ENCODE measurements at regions not wholly inside any gene's neighbourhood (a gene's known extent, or its start where the extent isn't known, plus 50 kb on each side); places are given as distances from the start of the nearest gene placed in this dataset.

GRCh38 chr3:11906407-11906806 is 59.7 kb upstream of the TAMM41 start:
- peaks cover 0 to 5% (median 0%) of the 10 kb centered on the region in 3 donors for H3K9me3 ChIP-seq (ENCODE audit: control extremely low read depth in 1 of 3, control insufficient read depth in 2 of 3, insufficient read depth in 1 of 3, low read length in 2 of 3)
- TF ChIP-seq EZH2 (IDR thresholded peaks at IDR 0.05; ENCODE audit: borderline replicate concordance, insufficient read depth, low read depth, low read length, poor library complexity, severe bottlenecking) (no peak), CTCF (IDR thresholded peaks at IDR 0.05) (no peak)
- Mint-ChIP-seq H3K27me3 (peaks cover 10% of the 10 kb centered on the region), H3K4me3 (no peak overlapping the region), H3K4me1 (peaks cover 3% of the 10 kb centered on the region), H3K9me3 (ENCODE audit: insufficient read depth) (no peaks in the 10 kb centered on the region), H3K27ac (no peak overlapping the region)
- intact Hi-C loops (cut with micrococcal nuclease): no loop called here
- ChIA-PET CTCF (no interaction called here), POLR2A (no interaction called here)
- no peaks in the 10 kb centered on the region for H4K20me1 ChIP-seq (ENCODE audit: control insufficient read depth, insufficient read depth, low read length, poor library complexity, severe bottlenecking)
- no peak overlapping the region for H2AFZ ChIP-seq (ENCODE audit: insufficient read depth, low read depth, low read length, poor library complexity, severe bottlenecking)
- H3K79me2 ChIP-seq (ENCODE audit: control insufficient read depth, insufficient read depth, low read length): no peaks in the 10 kb centered on the region
- ATAC-seq (ENCODE audit: low read depth): no peak
- H3K4me2 ChIP-seq (replicated peaks; ENCODE audit: low read depth, low read length, poor library complexity, severe bottlenecking): no peak overlapping the region
- DNase-seq: no peak
- no peak overlapping the region for H3K27ac ChIP-seq (ENCODE audit: low read length in 2 of 2)
- no peak overlapping the region for H3K9ac ChIP-seq (ENCODE audit: low read length)
- no peak overlapping the region for H3K4me3 ChIP-seq (ENCODE audit: control extremely low read depth in 1 of 5, extremely low read depth in 1 of 5, insufficient read depth in 1 of 5, low read depth in 2 of 5, low read length in 4 of 5)
- 91% methylated on average over 6 of the region's 8 CpGs for WGBS (ENCODE audit: insufficient coverage)
- no peaks in the 10 kb centered on the region for H3K27me3 ChIP-seq (replicated peaks in 1 of 4; ENCODE audit: control extremely low read depth in 1 of 4, control insufficient read depth in 3 of 4, insufficient read depth in 4 of 4, low read length in 3 of 4)
- no peaks in the 10 kb centered on the region for H3K36me3 ChIP-seq (replicated peaks in 1 of 2; ENCODE audit: control extremely low read depth in 1 of 2, control insufficient read depth in 1 of 2, extremely low read depth in 1 of 2, insufficient read depth in 2 of 2, low read length in 1 of 2)
- no peaks in the 10 kb centered on the region for H3K4me1 ChIP-seq (ENCODE audit: control insufficient read depth in 2 of 2, insufficient read depth in 2 of 2, low read length in 2 of 2)

DNA sequence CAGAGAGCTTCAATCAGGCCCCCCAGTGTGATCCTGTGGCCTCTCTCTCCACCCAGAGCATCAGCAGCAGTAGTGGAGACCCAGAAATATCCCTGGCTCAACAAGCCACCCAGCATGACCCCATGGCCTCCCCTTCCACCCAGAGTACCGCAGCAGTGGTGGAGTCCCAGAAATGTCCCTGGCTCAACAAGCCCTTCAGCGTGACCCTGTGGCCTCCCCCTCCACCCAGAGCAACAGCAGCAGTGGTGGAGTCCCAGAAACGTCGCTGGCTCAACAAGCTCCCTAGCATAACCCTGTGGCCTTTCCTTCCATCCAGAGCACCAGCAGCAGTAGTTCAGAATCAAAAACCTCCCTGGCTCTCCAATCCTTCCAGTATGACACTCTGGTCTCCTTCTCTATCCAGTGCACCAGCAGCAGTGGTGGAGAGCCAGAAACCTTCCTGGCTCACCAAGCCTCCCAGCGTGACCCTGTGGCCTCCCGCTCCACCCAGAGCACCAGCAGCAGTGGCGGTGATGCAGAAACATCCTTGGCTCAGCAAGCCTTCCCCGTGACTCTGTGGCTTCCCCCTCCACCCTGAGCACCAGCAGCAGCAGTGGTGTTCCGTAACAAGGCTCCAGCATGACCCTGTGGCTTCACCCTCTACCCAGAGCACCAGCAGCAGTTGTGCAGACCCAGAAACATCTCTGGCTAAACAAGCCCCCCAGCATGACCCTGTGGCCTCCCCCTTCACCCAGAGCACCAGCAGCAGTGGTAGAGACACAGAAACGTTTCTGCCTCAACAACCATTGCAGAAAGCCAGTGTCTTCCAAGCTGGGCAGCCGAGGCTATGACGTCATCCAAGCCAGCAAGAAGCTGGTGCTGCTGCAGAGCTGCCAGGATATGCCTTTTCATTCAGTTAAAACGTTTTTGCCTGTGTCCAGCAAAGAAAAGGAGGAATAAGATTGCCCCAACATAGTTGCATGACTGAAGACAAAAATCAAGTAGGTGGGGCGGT is 61.3 kb upstream of the TAMM41 start:
- Histone ChIP-seq H3K9me3 (ENCODE audit: control extremely low read depth in 1 of 3, control insufficient read depth in 2 of 3, insufficient read depth in 1 of 3, low read length in 2 of 3) (no peaks in the 10 kb centered on the region), H3K9ac (ENCODE audit: low read length) (no peak overlapping the region), H3K4me1 (ENCODE audit: control insufficient read depth in 2 of 2, insufficient read depth in 2 of 2, low read length in 2 of 2) (no peaks in the 10 kb centered on the region), H3K27ac (ENCODE audit: low read length in 2 of 2) (no peak overlapping the region), H3K27me3 (replicated peaks in 1 of 4; ENCODE audit: control extremely low read depth in 1 of 4, control insufficient read depth in 3 of 4, insufficient read depth in 4 of 4, low read length in 3 of 4) (no peaks in the 10 kb centered on the region), H2AFZ (ENCODE audit: insufficient read depth, low read depth, low read length, poor library complexity, severe bottlenecking) (no peak overlapping the region), H3K4me2 (replicated peaks; ENCODE audit: low read depth, low read length, poor library complexity, severe bottlenecking) (no peak overlapping the region), H4K20me1 (ENCODE audit: control insufficient read depth, insufficient read depth, low read length, poor library complexity, severe bottlenecking) (no peaks in the 10 kb centered on the region), H3K36me3 (replicated peaks in 1 of 2; ENCODE audit: control extremely low read depth in 1 of 2, control insufficient read depth in 1 of 2, extremely low read depth in 1 of 2, insufficient read depth in 2 of 2, low read length in 1 of 2) (no peaks in the 10 kb centered on the region), H3K4me3 (ENCODE audit: control extremely low read depth in 1 of 5, extremely low read depth in 1 of 5, insufficient read depth in 1 of 5, low read depth in 2 of 5, low read length in 4 of 5) (no peak overlapping the region), H3K79me2 (ENCODE audit: control insufficient read depth, insufficient read depth, low read length) (no peaks in the 10 kb centered on the region)
- H3K9me3 Mint-ChIP-seq (ENCODE audit: insufficient read depth): no peaks in the 10 kb centered on the region
- peaks cover 3% of the 10 kb centered on the region for H3K4me1 Mint-ChIP-seq
- POLR2A ChIA-PET: no interaction called here
- TF ChIP-seq EZH2 (IDR thresholded peaks at IDR 0.05; ENCODE audit: borderline replicate concordance, insufficient read depth, low read depth, low read length, poor library complexity, severe bottlenecking): no peak
- TF ChIP-seq CTCF (IDR thresholded peaks at IDR 0.05): no peak
- no peak for DNase-seq
- intact Hi-C loops (cut with micrococcal nuclease): no loop called here
- H3K27me3 Mint-ChIP-seq: peaks cover 10% of the 10 kb centered on the region
- ATAC-seq (ENCODE audit: low read depth): no peak
- CTCF ChIA-PET: no interaction called here
- H3K4me3 Mint-ChIP-seq: no peak overlapping the region
- H3K27ac Mint-ChIP-seq: no peak overlapping the region
- 73% methylated on average over 12 of the region's 14 CpGs for WGBS (ENCODE audit: insufficient coverage)

All from B cell (primary cell).